HG03378 (cell line): ENCODE measurements at regions not wholly inside any gene's neighbourhood (a gene's known extent, or its start where the extent isn't known, plus 50 kb on each side); places are given as distances from the start of the nearest gene placed in this dataset.

Source experiments
- ATAC-seq: cut with Tn5 transposase; IDR thresholded peaks from one replicate; pipeline ENCODE4 v1.9.1; 2021; ENCODE audit warnings: mild to moderate bottlenecking, moderate library complexity; ENCODE audit not compliant: unreplicated experiment

GRCh38 chr5:155831491-155831890, 495.5 kb upstream of the SGCD start:
- no peak for ATAC-seq

GRCh38 chr5:155833287-155833686, 493.7 kb upstream of the SGCD start:
- ATAC-seq, result no peak

DNA sequence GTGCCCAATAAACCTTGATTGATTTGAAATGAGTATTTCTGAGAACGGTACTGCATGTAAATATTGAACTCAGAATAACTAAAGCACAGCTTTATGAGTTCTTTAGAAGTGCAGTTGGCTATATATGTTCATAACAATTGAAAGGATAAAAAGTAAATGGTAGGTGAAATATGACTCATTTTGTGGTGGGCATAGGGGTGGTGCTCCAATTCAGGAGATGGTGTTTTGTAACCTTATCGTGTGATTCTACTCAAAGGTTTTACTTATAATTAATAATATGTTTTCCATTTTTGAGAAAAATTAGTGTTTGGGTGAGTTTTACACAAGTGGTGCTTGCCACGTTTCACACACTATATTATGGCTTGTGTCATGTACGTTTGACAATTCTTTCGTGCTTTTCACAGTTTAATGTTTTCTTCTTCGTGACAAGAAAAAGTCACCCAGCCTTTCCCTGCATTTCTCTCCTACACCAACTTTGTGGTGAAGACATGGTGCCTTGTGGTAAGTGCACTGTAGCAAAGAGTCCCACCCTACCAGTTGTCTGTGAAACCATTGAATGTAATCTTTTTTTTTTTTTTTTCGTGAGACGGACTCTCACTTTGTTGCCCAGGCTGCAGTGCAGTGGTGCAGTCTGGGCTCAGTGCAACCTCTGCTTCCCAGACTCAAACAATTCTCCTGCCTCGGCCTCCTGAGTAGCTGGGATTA, 492.5 kb upstream of the SGCD start:
- ATAC-seq, result no peak

DNA sequence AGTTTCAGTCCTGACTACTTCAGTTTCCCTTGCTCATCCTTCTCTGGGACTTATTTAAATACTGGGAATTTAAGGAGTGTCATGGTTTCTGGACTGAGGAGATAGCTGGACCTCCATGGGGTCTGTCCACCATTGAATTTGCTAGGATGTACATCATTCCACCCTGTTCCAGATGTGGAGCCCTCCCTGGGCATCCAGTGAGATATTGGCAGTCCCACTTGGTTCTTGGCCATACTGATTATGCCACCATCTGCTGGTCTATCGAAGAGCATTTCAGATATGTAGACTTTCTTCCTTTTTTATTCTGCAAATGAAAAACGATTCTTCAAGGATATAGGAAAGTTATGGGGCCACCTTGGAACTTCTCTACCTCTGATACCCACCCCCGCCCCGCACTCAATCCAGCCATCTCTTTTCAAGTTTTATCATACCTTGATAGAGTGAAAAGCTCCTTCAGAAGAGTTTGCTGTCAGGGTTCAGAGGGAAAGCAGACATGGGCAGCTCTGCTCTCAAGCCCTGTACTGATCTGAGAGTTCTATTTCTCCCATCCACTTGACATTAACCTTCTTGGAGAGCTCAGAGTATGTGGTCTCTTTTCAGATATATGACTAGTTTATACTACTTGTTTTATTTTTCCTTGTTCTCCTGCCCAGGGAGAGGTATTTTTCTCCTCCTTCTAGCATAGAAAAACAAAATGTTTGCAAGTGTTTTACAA, 490.7 kb upstream of the SGCD start:
- ATAC-seq, result no peak

DNA sequence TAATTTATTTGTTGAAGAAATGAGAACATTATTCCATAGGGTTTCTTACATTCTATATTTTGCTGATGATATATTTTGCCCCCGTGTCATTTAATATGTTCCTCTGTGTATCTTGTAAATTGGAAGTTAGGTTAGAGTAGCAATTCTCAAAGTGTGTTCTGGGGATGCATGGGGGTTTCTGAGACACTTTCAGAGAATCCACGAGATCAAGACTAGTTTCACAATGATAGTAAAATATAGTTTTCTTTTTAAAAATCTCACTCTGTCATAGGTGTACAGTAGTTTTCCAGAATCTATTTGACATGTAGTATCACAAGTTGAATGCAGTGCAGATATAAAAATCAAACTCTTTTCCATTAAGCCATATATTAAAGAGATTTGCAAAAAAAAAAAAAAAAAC, 488.6 kb upstream of the SGCD start:
- ATAC-seq, result no peak

GRCh38 chr5:155839251-155840037, 487.5 kb upstream of the SGCD start:
- ATAC-seq, result no peak

- no peak for ATAC-seq
Measured at GRCh38 chr5:155844542-155844941, 482.4 kb upstream of the SGCD start.

- ATAC-seq, result no peak
Measured at GRCh38 chr5:155850370-155850769, 476.6 kb upstream of the SGCD start.

- no peak for ATAC-seq
Measured at GRCh38 chr5:155866971-155867370, 460.0 kb upstream of the SGCD start.

DNA sequence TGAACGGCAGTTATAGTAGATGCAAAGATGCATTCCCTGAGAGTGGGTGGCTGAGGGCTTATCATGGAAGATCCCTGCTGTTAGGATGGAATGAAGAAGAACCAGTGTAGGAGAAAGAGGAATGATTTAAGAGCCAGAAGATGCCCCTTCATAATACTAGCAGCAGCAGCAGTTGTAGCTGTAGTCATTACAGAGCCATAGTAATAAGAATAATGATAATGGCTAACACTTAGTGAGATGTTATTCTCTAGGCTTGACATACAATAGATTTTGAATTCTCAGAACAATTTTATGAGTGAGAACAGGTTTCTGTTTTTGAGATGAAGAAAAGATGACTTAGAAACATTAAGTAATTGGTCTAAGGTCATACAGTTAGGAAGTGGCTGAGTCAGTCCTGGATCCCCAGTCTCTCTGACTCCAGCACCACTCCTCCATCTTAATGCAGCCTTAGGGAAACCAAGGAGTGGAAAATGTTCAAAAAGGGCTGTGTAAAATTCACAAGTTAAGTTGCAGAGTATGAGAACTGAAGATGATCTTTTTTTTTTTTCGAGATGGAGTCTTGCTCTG, 459.4 kb upstream of the SGCD start:
- ATAC-seq, result no peak

DNA sequence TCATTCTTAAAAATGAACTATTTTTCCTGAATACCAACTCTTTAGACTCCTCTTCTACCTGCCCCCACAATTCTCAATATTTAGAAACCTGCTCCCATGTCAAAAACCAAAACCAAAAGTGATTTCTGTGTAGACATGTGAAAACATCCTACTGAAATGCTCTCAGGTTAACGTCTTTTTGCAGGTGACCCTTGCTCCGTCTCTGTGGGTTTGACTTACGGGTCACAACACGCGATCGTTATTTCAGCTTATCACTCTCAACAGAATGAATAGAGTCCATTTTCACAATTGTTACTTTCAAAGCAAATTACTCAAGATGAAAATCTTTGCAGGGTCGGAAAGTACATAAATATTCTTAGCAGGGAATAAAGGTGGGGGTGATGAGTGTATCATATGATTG, 456.3 kb upstream of the SGCD start:
- no peak for ATAC-seq

DNA sequence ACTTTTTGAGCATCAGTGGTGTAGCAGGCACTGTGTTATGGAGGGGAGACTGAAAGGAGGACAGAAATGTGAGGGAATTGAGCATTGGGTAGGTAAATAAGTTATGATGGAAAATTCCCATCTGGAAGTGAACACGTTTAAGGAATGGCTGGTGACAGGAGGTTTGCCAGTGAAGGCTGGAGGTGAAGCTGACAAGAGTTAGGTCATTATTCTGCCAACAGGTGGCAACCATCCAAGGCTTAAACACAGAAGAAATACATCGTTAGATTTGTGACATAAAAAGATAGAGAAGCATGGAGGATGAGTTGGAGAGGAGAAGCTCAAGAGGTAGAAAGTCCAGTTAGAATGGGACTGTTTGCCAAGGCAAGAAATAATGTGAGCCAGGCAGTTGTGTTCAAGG, 455.3 kb upstream of the SGCD start:
- no peak for ATAC-seq

DNA sequence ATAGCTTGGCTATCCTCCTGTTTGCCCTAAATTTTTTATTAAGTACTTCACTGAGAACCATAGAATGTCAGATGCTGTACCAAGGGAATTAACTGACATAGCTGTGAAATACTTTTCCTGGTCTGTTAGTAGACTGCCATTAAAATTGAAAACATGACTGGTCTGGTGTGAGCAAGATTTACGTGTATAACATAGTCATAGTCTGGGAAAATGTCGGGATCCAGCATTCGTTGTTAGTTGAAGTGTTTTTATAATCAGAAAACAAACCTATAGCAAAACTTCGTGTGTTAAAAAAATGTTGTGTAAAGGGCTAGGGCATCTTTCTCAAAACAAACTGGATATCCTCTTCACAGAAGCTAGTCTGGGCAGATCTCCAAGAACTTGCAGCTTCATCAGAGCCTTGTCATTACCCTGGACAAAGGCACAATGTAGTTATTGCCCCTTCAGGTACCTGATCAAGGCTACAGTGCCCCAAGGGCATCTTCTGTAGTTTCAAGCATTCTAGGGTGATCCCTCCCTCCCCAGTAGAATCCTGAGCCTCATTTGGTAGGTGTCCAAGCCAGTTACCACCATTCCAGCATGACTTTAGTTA, 454.2 kb upstream of the SGCD start:
- ATAC-seq, result no peak

GRCh38 chr5:155878991-155879575, 447.9 kb upstream of the SGCD start:
- ATAC-seq, result no peak

GRCh38 chr5:155884041-155884440, 442.9 kb upstream of the SGCD start:
- ATAC-seq, result no peak

DNA sequence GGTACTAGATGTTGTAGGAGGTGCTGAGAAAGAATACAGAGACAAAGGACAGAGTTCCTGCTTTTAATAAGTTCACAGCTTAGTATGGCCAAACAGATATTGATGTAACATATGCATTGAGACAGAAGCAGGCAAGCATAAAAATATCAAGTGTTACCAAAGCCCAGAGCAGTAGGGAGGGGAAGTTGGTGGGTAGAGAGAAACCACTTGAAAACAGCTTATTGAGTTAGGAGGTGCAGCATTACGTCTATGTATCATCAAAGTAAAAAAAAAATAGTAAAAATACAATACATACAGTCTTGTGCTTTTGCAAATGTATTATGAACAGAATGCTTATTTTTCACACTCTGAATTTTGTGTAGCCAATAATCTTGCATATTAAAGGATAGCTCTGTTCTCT, 441.8 kb upstream of the SGCD start:
- ATAC-seq, result no peak

- no peak for ATAC-seq
Measured at GRCh38 chr5:155886311-155887031, 440.5 kb upstream of the SGCD start.

DNA sequence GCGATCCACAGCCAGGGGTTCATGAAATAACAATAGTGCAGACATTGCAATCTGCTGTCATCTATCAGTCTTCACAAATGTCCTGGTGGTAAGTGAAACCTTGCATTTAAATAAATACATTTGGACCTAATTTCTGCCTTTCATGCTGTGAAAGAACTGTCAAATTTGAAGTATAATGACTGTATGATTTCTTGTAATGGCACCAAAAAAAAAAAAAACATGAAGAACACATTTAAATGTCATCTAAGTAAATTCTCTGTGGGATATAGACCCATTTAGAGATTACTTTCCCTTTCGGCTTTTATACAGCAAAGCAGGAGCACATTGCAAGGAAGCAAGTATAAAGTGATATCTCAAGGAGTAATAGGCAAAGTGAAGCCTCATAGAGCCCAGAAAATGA, 431.5 kb upstream of the SGCD start:
- no peak for ATAC-seq

DNA sequence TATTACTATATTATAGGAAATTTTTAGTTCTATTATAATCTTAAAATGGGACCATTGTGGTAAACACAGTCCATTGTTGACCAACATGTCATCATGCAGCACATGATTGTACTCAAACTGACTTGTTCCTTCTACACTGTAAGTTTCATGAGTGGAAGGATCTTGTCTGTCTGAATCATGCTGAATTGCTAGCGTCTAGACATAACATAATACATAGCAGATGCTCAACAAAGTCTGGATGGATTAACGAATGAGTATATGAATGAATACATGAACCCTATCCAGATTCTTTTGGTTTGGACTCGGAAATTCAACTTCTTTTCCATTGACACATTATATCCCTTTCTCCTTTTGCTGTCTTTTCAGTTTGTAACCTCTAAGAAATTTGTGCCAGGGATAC, 429.2 kb upstream of the SGCD start:
- ATAC-seq, result no peak

- no peak for ATAC-seq
Measured at GRCh38 chr5:155898284-155898683, 428.7 kb upstream of the SGCD start.
